ENCODE measurements at regions not wholly inside any gene's neighbourhood (a gene's known extent, or its start where the extent isn't known, plus 50 kb on each side); places are given as distances from the start of the nearest gene placed in this dataset.

DNA sequence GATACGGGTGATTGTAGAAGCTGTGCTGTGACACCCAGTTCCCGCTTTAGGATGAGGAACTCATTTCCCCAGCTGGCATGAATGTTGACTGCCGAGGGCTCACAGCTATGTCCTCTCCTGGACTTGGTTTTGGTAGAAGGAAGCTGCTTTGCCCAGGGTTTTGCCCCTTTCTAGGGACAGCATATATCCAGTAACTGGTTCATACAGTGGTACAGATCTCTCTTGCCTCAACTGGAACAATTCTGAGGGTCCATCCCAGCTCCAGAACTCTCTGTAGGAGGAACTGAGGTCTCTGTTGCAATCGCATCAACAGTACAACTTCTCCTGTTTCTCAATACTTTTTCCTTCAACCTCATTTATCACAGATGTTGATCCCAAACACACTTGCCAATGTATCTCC lies 54.5 kb upstream of the FNDC3B start:
- no peak overlapping the region for H3K14ac ChIP-seq (ENCODE audit: insufficient read length)
- DNase-seq (ENCODE audit: low read depth in 1 of 2, low spot score in 2 of 2) (no peak), FAIRE-seq (no peak)
- H2BK120ac ChIP-seq (replicated peaks; ENCODE audit: low read depth, low read length), result no peak overlapping the region
- H2BK12ac ChIP-seq (ENCODE audit: low read depth, low read length), result no peak overlapping the region
- CTCF ChIA-PET (ENCODE audit: partially characterized antibody), result interaction anchor here (0.6 to 1.2 kb wide), 2 partner anchors 328 to 357 kb away, joined by 3 read pairs; no protein-coding TSS in a partner anchor
- H3K9me3 ChIP-seq (ENCODE audit: insufficient read depth in 2 of 2, low read depth in 1 of 2, low read length in 1 of 2), result no peaks in the 10 kb centered on the region
- POLR2A ChIA-PET (ENCODE audit: partially characterized antibody), result no interaction called here
- H3K4me2 ChIP-seq (ENCODE audit: insufficient read depth in 1 of 2, low read depth in 2 of 2, low read length in 2 of 2), result no peak overlapping the region
- no peak overlapping the region for H3K56ac ChIP-seq (replicated peaks; ENCODE audit: insufficient read length, low read depth, low read length)
- H2AFZ ChIP-seq (ENCODE audit: low read length), result no peak overlapping the region
- H4K5ac ChIP-seq (ENCODE audit: insufficient read length, low read depth, low read length), result no peak overlapping the region
- H3K18ac ChIP-seq (ENCODE audit: extremely low read depth, low read length), result no peak overlapping the region
- H3K9ac ChIP-seq (replicated peaks in 1 of 4; ENCODE audit: extremely low read depth in 1 of 4, low read depth in 3 of 4, low read length in 3 of 4), result no peak overlapping the region
- H3K4ac ChIP-seq (replicated peaks; ENCODE audit: insufficient read length, low read depth, low read length), result no peak overlapping the region
- no peak overlapping the region for H2AK5ac ChIP-seq (ENCODE audit: low read depth, low read length)
- no peaks in the 10 kb centered on the region for H3K4me1 ChIP-seq (replicated peaks in 1 of 4; ENCODE audit: control insufficient read depth in 3 of 4, insufficient read depth in 4 of 4, low read length in 3 of 4)
- H3K79me2 ChIP-seq (ENCODE audit: control insufficient read depth in 1 of 2, insufficient read depth in 2 of 2, low read length in 2 of 2), result no peaks in the 10 kb centered on the region
- no peak overlapping the region for H4K8ac ChIP-seq (ENCODE audit: extremely low read depth, insufficient read depth, low read length)
- H2BK15ac ChIP-seq (ENCODE audit: low read length), result no peak overlapping the region
- no peak overlapping the region for H2BK20ac ChIP-seq (ENCODE audit: low read length)
- no peaks in the 10 kb centered on the region; the same call in 1 of the 2 replicates for H3K23me2 ChIP-seq (ENCODE audit: low read depth, low read length)
- no peak overlapping the region for H3K23ac ChIP-seq (ENCODE audit: insufficient read length)
- 93% methylated on average over 4 of the region's 4 CpGs; no CpG with 5 or more reads in 1 of the 2 experiments for WGBS, 2 experiments (ENCODE audit: extremely low coverage in 1 of 2, insufficient coverage in 1 of 2, insufficient read length in 1 of 2, insufficient replicate concordance in 2 of 2, low coverage in 1 of 2, low lambda C conversion rate in 2 of 2, missing lambda C conversion rate in 1 of 2)
- H3K4me3 ChIP-seq (ENCODE audit: extremely low read depth in 1 of 4, insufficient read depth in 2 of 4, low read depth in 3 of 4, low read length in 4 of 4), result no peak overlapping the region
- no peaks in the 10 kb centered on the region for H3K27me3 ChIP-seq (replicated peaks in 1 of 4; ENCODE audit: control insufficient read depth in 3 of 4, extremely low read depth in 1 of 4, insufficient read depth in 3 of 4, low read length in 3 of 4)
- no peak overlapping the region for H4K91ac ChIP-seq (replicated peaks; ENCODE audit: insufficient read length, low read length)
- no peaks in the 10 kb centered on the region for H4K20me1 ChIP-seq (replicated peaks in 1 of 2; ENCODE audit: control insufficient read depth in 1 of 2, insufficient read depth in 2 of 2, low read length in 2 of 2)
- H3K27ac ChIP-seq (ENCODE audit: low read depth, low read length), result no peak overlapping the region
- no peaks in the 10 kb centered on the region for H3K36me3 ChIP-seq (ENCODE audit: control insufficient read depth in 2 of 4, insufficient read depth in 4 of 4, low read length in 3 of 4)
- no peaks in the 10 kb centered on the region for H3K79me1 ChIP-seq (ENCODE audit: low read depth, low read length)
- H2BK5ac ChIP-seq (ENCODE audit: low read depth, low read length), result no peak overlapping the region
- TF ChIP-seq SP1 (IDR thresholded peaks at IDR 0.05; ENCODE audit: low read depth, low read length), result no peak
- TF ChIP-seq, protein P1, sequence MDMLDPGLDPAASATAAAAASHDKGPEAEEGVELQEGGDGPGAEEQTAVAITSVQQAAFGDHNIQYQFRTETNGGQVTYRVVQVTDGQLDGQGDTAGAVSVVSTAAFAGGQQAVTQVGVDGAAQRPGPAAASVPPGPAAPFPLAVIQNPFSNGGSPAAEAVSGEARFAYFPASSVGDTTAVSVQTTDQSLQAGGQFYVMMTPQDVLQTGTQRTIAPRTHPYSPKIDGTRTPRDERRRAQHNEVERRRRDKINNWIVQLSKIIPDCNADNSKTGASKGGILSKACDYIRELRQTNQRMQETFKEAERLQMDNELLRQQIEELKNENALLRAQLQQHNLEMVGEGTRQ (IDR thresholded peaks at IDR 0.05; ENCODE audit: low read length), result no peak
- no peak for TF ChIP-seq CREB1 (IDR thresholded peaks at IDR 0.05)
- no peak for TF ChIP-seq BCL11A (IDR thresholded peaks at IDR 0.05; ENCODE audit: low read depth in 2 of 2, low read length in 2 of 2)
- no peak for TF ChIP-seq SP2 (IDR thresholded peaks at IDR 0.05; ENCODE audit: low read length)
- TF ChIP-seq JUN (IDR thresholded peaks at IDR 0.05; ENCODE audit: low read depth, low read length), result no peak
- no peak for TF ChIP-seq POLR2AphosphoS5 (IDR thresholded peaks at IDR 0.05; ENCODE audit: low read depth, low read length)
- no peak for TF ChIP-seq POLR2A (IDR thresholded peaks at IDR 0.05; ENCODE audit: control extremely low read depth in 1 of 2, low read depth in 2 of 2, low read length in 2 of 2)
- no peak for TF ChIP-seq CBX8 (IDR thresholded peaks at IDR 0.05; ENCODE audit: borderline replicate concordance, low read depth, low read length)
- TF ChIP-seq SAP30 (IDR thresholded peaks at IDR 0.05; ENCODE audit: insufficient read depth, insufficient replicate concordance, low read length), result no peak
- TF ChIP-seq CHD1 (IDR thresholded peaks at IDR 0.05; ENCODE audit: low read depth, low read length), result no peak
- TF ChIP-seq, protein P2, sequence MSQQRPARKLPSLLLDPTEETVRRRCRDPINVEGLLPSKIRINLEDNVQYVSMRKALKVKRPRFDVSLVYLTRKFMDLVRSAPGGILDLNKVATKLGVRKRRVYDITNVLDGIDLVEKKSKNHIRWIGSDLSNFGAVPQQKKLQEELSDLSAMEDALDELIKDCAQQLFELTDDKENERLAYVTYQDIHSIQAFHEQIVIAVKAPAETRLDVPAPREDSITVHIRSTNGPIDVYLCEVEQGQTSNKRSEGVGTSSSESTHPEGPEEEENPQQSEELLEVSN (IDR thresholded peaks at IDR 0.05), result no peak
- TF ChIP-seq HDAC6 (IDR thresholded peaks at IDR 0.05; ENCODE audit: low read depth, low read length), result no peak
- TF ChIP-seq TEAD4 (IDR thresholded peaks at IDR 0.05; ENCODE audit: low read depth, low read length), result no peak
- no peak for TF ChIP-seq TCF12 (IDR thresholded peaks at IDR 0.05; ENCODE audit: low read depth, low read length)

All from H1 (cell line).